HG02678 (cell line): ENCODE measurements at regions not wholly inside any gene's neighbourhood (a gene's known extent, or its start where the extent isn't known, plus 50 kb on each side); places are given as distances from the start of the nearest gene placed in this dataset.
"Not testable (repeated sequence)": the region's sequence is repeated elsewhere in the genome, so short reads cannot be mapped to it uniquely, and the experiment has no call there.

Experiments
- ATAC-seq: cut with Tn5 transposase; IDR thresholded peaks from one replicate; pipeline ENCODE4 v1.9.1; 2021; ENCODE audit warnings: mild to moderate bottlenecking, moderate library complexity; ENCODE audit not compliant: unreplicated experiment

DNA sequence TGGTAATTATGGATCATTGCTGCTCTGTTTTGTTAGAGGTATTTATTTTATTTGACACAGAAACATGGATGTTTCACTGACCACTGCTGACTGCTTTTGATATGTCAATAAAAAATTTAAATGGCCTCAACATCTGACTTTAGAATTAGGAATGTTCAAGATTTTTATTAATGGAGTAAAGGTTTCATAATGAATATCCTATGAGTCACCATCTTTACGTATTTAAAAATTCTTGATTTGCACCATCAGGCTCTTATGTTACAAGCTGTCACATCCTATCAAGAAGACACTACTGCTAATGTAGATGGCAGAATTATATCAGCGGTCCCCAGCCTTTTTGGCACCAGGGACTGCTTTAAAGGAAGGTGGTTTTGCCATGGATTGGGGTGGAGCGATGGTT lies 578.7 kb upstream of the NRP1 start:
- ATAC-seq = no peak

DNA sequence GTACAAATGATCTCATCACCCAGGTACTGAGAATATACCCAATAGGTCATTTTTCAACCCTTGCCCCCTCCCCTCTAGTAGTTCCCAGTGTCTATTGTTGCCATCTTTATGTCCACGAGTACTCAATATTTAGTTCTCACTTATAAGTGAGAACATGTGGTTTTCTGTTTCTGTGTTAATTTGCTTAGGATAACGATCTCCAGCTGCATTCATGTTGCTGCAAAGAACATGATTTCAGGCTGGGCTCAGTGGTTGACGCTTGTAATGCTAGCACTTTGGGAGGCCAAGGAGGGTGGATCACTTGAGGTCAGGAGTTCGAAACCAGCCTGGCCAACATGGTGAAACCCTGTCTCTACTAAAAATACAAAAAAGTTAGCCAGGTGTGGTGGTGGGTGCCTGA lies 575.0 kb upstream of the NRP1 start:
- ATAC-seq = not testable (repeated sequence)

DNA sequence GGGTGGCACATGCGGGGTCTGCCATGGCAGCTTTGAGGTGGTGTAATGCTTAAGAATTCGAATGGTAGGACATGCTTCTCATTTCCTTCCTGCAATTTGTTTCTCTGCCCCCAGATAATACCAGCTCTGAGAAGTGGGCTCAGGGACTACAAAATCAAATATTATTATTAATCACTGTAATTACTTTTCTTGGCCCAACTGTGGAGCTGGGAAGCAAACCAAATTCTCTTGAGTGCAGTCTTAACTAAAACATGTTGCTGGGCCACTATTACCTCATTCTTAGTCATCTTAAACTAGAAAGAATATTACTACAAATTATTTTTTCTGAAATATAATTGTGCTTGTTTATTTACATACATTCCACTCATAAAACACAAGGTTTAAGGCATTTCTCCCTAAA lies 566.7 kb upstream of the NRP1 start:
- ATAC-seq = no peak

DNA sequence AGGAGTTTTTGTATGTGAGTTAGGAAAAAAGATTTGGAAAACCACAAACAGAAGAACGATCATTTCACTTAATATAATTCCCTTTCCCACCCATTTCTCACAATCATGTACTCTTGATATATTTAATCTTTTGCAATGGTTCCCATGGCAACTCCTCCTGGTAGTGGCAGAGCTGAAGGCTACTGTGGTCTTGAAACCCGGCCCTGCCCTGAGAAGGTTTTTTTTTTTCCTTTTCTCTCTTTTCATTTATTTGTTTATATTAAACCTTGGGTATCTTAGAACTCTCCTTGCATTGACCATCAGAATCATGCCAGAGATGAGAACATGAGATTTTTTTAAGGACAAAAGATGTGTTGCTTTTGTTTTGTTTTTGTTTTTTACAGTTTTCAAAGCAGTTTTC lies 566.1 kb upstream of the NRP1 start:
- ATAC-seq = no peak

DNA sequence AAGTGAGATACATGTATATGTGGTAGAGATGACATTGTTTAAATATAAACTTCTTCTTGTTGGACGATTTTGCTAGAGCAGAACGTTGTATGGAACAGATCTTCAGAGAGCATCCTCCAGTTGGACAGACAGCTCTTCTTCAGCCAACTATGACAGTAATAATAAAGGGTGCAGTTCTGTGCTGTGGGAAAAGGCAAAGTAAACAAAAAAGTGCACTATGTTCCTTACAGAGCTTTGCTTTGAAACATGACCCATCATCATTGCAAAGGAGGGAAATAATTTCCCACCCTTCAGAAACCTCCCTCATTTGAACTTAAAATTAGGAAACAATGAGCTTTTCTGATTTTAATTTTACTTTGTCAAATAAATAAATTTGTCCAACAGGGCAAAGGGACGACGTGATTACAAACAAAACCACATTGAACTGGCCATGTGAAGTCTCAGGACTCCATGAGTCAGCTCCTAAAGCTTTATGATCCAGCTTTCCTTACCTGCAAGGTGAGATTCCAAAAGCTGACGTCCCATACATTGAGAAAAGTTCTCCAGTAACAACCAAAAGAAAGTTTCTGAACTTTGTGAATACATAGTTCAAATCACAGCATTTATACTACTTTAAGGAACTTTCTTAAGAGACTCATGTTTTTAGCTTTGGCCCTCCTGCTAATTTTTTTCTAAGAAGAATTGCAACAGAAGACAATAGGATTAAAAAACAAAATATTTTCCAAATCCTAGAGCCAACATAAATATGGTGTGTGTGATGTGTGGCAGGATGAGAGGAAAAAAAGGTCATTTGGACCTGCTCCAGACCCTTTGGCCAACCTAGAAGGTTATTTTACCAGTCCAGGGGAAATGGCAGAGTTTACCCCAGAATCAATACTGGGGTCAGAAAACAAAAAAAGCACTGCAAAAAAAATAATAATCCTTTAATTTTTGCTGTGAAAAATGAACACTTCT lies 565.4 kb upstream of the NRP1 start:
- ATAC-seq = no peak

DNA sequence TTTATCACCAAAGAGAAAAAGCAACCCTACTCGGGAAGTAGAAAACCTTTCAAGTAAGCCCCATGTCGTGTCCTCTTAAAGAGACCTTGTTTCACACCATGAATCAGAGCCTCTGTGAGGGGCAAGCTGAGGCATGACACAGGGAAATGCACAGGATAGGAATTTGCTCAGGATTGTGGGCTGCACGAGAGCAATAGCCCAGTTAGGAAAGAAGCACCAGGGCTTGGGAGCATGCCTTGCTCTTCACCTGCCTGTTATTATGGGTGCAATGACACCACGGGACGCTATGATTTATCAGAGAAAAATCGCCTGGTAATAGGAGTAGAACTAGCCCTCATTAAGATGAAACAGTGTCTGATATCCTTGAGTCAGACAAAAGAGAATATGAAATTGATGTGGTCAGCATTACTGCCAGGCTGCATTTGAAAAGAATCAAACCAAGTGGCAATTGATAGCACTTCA lies 562.9 kb upstream of the NRP1 start:
- no peak for ATAC-seq

DNA sequence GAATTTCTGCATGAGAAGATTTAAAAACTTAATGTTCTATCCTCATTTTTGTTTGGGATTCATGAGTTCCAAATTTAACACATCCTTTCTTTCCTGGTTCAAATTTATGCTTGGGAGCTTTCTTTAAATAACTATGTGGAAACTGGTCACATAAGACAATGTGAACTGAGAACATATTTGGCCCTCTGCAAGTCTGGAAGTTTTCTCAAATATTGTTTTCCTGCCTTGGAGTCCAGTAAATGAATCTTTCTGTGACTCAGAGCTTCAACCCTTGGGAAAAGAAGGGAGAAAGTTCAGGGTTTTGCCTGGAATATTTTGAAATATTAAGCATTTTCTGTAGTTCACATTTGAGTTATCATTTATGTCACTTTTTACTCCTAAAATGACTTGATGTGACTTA lies 559.0 kb upstream of the NRP1 start:
- ATAC-seq = no peak

DNA sequence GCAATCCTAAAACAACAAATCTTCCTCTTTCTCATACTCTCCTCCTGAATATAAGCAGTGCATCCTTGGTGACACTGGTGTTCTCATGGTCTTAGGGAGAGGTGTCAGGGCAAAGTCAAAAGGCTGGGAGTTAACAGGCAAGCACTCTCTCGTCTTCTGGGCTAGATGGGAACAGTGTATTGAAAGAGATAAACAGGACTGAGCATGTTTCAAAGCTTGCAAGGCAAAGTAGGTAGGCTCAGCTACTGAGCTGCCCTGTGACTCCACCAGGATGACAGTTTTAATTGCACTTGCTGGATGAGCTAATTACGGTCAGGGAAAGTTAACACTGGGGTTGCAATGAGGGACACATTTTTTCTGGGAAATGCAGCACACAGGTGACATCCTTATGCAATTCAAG lies 554.9 kb upstream of the NRP1 start:
- no peak for ATAC-seq

DNA sequence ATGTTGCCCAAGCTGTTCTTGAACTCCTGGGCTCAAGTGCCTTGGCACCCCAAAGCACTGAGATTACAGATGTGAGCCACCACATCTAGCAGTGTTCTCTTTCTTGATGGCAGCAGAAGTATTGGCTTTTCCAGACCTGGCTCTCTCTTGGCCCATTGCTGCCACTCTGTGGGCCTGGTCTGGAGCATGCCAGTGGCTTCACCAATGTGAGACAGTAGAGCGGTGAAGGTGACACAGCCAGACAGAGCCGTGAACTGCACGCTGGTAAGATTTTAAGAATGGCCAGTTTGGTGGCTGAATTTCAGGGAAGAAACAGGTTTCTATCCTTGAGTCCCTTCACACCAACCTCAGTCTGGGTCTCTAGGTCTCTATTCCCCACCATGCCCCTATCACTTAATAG lies 552.7 kb upstream of the NRP1 start:
- ATAC-seq = no peak

DNA sequence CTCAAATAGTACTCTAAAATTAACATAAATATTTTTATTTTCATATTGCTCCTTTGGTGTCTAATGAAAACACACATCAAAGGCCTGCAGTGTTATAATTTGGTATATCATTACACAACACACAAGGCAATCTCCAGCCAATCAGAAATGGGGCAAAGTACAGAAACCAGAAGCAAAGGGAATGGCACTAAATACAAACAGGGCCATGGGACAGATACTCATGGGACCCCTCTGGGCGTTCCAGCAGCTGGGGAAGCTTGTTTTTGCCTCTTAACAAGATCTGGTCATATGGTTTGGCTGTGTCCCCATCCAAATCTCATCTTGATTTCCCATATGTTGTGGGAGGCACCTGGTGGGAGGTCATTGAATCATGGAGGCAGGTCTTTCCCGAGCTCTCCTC lies 551.8 kb upstream of the NRP1 start:
- ATAC-seq = no peak

DNA sequence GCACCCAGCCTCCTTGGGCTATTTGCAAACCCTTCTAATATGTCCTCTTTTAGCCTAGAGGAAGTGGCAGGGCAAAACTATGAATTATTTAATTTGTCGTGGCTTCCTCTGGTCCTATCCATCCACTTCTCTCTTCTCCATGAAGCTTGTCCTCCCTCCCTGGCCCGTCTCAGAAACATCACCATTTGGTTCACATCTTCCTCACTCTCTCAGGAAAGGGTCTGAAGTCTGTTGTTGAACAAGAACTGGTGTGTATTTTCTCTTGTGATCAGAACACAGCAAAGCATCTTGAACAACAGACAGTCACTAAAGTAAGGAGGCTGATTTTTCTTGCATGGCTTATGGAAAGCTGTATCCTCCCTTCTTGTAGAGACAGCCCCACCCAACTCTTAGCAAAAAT lies 550.1 kb upstream of the NRP1 start:
- ATAC-seq = no peak

DNA sequence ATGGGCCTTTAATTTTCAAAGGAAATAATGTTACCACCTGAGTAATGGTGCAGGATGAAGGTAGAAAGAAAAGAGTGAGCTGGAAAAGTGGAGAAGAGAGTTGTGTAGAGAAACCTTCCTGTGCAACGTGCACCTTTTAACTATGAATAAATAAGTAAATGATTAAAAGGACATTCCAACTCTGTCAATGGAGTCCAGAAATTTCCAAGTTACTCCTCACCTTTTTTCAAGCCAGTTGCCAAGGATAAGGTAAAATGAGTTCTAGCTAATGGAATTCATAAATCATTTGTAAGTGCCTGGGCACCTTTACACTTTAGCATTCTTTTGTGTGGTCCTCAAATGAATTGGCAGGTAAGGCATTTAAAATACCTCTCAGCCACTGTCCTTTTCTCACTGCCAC lies 549.4 kb upstream of the NRP1 start:
- ATAC-seq = no peak

DNA sequence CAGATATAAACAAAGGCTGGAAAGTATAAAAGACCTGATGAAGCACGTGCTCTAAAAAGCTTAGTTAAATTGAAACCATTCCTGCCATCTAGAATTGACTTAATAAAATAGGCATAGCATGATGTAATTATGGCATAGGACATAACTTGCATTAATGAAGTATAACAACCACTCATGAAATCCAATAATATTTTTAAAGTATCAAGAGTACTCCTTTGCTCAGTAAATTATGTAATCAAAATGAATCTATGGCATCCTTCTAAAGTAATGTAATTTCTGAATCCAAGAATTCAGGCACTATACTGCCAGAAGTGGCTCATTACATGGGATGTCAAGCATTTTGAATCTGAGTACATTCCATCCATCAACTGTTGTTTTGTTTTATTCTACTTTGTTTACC lies 548.5 kb upstream of the NRP1 start:
- no peak for ATAC-seq

DNA sequence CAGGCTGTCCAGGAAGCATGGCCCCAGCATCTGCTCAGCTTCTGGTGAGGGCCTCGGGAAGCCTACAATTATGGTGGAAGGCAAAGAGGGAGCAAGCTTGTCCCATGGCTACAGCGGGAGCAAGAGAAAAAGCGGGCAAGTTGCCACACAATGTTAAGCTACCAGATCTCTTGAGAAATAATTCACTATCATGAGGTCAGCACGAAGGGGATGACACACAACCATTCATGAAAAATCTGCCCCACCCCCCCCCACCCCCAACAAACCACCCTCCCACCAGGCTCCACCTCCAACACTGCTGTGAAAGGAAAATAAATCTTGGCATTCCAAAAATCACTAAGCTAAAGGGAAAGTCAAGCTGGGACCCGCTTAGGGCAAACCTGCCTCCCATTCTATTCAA lies 545.8 kb upstream of the NRP1 start:
- ATAC-seq = no peak

DNA sequence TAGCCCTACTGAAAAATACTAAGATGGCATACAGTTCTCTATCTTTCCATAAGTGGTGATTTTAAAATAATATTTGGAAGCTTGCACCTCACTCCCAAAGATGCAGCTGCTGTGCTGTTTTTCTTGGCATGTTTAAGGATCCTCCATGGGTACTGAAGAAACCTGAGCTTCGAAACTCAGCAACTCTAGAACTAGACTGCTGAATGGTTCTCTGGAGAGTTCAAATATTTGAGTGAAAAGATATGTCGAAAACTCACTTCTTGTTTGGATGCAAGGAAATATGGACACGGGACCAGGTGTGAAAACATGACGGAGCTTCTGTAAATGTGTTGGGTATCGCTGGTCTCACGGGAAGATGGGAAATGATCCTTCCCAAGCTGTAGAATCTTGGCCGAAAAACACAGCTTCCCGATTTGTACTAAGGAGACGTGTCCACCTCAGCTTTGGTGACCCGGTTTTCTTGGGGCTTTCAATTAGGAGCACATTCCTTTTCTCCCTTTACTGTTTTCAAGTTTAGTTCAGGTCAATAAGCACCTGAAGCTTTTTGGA lies 543.8 kb upstream of the NRP1 start:
- ATAC-seq = no peak

DNA sequence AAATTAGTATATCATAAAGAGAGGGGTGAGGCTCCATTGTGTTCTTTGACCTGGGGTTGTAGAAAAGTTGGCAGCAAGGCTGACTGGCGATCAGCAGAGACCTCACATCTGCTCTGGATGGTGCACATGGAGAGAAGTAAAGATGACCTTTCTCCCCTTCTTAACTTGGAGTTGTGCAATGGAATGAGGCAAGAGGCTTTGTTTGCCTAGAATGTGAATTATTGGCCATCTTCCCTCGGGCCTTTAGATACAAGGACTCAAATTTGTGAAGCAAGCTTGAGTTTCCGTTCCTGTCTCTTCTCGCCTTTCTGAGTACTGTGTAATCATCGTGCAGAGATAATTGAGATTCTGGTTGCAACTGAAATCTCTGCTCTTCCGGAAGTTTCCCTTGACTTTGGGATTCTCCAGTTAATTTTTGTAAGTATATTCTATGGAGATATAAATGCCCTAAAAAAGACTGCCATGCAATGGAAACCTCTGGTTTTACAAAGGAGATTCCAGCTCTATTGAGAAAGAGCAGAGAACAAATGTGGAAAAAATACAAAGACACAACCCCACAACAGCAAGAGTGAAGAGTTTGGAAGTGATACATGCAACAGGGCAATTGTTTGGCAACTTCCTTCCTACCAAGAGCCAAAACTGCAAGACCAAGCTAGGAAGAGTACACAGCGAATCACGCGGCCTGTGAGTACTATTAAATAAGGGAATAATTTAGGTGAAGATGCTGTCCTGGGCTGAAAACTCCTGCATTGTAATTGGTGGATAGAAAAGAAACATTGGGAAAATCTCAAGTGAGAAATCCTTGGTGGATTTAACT lies 542.3 kb upstream of the NRP1 start:
- ATAC-seq = no peak

DNA sequence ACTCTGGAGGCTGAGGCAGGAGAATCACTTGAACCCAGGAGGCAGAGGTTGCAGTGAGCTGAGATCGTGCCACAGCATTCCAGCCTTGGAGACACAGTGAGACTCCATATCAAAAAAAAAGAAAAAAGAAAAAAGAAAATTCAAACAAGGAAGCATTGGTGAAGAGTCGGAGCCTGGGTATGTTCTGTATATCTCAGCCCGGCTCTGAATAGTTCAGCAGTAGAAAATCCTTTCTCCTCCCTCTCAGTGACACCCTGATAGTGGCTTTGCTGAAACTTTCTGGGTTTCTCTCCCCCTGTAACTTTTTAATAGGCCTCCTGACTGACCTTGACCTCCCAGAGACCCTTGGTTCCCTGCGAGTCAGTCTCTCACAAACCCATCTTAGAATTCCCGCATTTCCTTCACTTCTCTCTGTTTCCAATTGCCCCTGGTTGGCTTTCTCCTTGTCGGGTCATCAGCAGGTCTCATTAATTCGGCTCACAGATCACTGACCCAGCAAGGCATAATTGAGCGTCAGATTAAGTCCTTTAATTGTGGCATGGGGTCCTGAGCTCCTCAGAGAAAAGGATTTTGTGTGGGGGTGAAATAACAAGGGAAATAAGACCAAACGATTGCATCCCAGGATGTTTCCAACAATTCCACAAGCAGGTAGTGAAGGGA lies 541.6 kb upstream of the NRP1 start:
- ATAC-seq = no peak

DNA sequence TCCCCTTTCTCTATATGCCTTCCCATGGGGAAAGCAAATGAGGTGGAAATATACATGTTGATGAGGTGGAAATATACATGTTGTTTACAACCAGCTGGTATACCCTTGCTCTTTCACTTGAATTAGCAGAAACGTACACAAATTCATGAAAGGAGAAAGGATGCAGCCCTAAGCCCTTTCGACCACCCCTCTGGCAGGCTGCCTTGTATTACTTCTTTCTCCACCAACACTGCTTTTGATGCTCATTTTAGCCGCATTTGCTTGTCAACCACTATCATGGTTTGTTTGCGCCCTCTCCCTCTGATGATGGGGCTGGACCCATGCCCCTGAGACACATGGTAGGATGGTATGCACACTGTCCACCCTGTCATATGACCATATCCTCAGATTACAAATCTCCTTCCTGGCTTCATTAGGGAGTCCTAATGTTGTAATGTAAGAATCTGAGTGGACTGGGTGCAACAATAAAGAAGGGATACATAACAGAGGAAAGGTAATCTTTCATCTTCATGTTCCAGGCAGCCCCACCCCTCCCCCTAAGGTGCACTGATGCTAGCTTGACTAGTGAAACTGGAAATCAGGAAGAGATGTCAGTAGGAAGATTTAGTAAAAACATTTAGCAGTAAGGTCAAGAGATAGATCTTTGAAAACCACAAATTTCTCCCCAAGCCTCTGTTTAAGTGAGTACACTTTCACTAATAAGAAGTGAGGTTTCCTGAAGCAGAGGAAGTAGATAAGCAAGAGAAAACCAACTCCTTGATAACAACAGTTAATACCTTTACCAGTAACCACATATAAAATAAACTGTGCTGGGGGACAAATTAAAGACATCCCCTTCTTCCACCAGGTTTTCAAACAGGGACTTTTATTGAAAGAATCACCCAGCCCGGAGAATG lies 536.8 kb upstream of the NRP1 start:
- no peak for ATAC-seq

DNA sequence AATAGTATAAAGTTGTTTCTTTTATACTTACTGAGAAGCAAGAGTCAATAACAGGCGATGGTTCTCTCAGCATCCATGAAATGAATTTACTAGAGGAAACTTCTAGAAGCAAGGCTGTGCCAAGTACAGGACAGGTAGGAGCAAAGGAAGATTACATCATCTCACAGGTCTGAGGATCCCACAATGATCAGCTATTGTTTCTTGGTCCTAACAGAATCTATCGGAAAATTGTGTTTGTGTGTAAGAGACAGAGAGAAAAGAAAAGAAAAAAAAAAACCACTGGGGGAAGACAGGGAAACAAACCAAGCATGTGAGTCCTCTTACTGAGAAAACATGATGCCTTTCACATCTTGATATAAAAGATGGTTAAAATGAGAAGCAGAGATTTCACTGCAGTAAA lies 535.0 kb upstream of the NRP1 start:
- ATAC-seq = no peak

DNA sequence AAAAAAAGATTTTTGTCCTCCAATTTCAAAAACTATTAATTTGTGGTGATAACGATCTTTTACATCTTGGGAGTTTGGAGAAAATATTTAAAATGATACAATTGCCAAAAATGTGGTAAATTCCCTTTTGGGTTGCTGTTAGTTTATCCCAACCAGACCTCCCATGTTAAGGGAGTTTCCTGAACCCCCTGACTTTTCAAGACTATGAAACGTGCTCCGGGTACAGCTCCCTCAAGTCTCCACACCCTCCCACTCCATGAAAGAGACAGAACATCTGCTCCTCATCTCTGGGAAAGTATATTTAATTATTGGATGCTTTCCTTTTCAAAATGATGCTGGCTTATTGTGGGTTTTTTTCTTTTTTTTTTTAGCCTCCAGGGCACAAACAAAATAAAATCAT lies 534.6 kb upstream of the NRP1 start:
- no peak for ATAC-seq
